Adipocyte (in vitro differentiated cells): ENCODE measurements at regions not wholly inside any gene's neighbourhood (a gene's known extent, or its start where the extent isn't known, plus 50 kb on each side); places are given as distances from the start of the nearest gene placed in this dataset.

Source experiments
- DNase-seq: peaks from one replicate; pipeline ENCODE4 v3.0.0-alpha.2; 2015; ENCODE audit warnings: low read depth
- H3K27me3 ChIP-seq: replicated peaks from 2 replicates; pipeline ENCODE4 v1.7.0; 2013; ENCODE audit warnings: mild to moderate bottlenecking, low read length, moderate library complexity; ENCODE audit not compliant: control insufficient read depth, insufficient read depth
- H3K36me3 ChIP-seq: 2 replicates; pipeline ENCODE4 v1.7.0; 2013; ENCODE audit warnings: low read length, mild to moderate bottlenecking, moderate library complexity; ENCODE audit not compliant: control insufficient read depth, insufficient read depth, severe bottlenecking
- H3K4me1 ChIP-seq: 2 replicates; pipeline ENCODE4 v1.7.0; 2013; ENCODE audit warnings: mild to moderate bottlenecking, low read length, moderate library complexity; ENCODE audit not compliant: control insufficient read depth, insufficient read depth
- H3K4me3 ChIP-seq: 2 replicates; pipeline ENCODE4 v1.7.0; 2013; ENCODE audit warnings: mild to moderate bottlenecking, low read length, moderate library complexity
- H3K9ac ChIP-seq: 2 replicates; pipeline ENCODE4 v1.7.0; 2013; ENCODE audit warnings: mild to moderate bottlenecking, low read length, moderate library complexity
- H3K9me3 ChIP-seq: 2 replicates; pipeline ENCODE4 v1.7.0; 2013; ENCODE audit warnings: mild to moderate bottlenecking, low read length, moderate library complexity; ENCODE audit not compliant: control insufficient read depth

DNA sequence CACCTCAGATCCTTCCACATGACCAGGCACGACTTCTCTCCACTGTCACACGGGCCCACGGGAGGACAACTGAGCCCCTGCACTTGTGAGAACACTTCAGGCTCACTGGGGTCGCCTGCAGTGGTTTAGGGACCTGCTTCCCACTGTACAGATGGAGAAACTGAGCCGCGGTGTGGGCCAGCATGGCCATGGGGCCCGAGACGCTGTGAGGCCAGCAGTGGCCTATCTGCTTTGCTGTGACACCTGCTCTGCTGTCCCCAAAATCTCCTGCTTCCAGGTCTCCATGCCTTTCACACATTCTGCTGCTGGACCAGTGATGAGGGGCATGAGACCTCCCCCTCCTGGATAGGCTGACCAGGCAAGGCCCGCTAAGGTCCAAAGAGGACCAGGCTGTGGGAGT lies 75.8 kb upstream of the PAX2 start:
- DNase-seq, result no peak
- Histone ChIP-seq H3K4me3 (no peak overlapping the region), H3K9ac (no peak overlapping the region), H3K4me1 (no peaks in the 10 kb centered on the region), H3K9me3 (no peaks in the 10 kb centered on the region), H3K27me3 (peaks cover 73% of the 10 kb centered on the region), H3K36me3 (no peaks in the 10 kb centered on the region)

GRCh38 chr10:100670368-100670767 lies 75.0 kb upstream of the PAX2 start:
- H3K9ac ChIP-seq, result no peak overlapping the region
- no peak for DNase-seq
- no peaks in the 10 kb centered on the region for H3K9me3 ChIP-seq
- no peak overlapping the region for H3K4me3 ChIP-seq
- no peaks in the 10 kb centered on the region for H3K36me3 ChIP-seq
- peaks cover 71% of the 10 kb centered on the region for H3K27me3 ChIP-seq
- no peaks in the 10 kb centered on the region for H3K4me1 ChIP-seq

- Histone ChIP-seq H3K4me3 (no peak overlapping the region), H3K9ac (no peak overlapping the region), H3K4me1 (no peaks in the 10 kb centered on the region), H3K9me3 (no peaks in the 10 kb centered on the region), H3K36me3 (no peaks in the 10 kb centered on the region), H3K27me3 (peaks cover 71% of the 10 kb centered on the region)
- peak; percentile 48 for DNase-seq
Measured at GRCh38 chr10:100670828-100671479, 74.4 kb upstream of the PAX2 start.

DNA sequence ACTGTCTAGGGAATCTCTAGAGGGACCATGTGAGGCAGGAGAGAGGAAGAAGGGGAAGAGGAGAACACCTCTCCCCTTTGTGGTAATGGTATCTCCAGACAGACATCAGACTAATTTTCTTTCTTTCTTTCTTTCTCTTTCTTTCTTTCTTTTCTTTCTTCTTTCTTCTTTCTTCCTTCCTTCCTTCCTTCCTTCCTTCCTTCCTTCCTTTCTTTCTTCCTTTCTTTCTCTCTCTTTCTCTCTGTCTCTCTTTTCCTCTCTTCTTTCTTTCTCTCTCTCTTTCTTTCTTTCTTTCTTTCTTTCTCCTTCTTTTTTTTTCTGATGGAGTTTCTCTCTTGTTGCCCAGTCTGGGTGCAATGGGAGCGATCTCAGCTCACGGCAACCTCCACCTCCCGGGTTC lies 73.2 kb upstream of the PAX2 start:
- Histone ChIP-seq H3K4me3 (no peak overlapping the region), H3K4me1 (no peaks in the 10 kb centered on the region), H3K36me3 (no peaks in the 10 kb centered on the region), H3K9ac (no peak overlapping the region), H3K27me3 (peaks cover 71% of the 10 kb centered on the region), H3K9me3 (no peaks in the 10 kb centered on the region)
- DNase-seq, result no peak

DNA sequence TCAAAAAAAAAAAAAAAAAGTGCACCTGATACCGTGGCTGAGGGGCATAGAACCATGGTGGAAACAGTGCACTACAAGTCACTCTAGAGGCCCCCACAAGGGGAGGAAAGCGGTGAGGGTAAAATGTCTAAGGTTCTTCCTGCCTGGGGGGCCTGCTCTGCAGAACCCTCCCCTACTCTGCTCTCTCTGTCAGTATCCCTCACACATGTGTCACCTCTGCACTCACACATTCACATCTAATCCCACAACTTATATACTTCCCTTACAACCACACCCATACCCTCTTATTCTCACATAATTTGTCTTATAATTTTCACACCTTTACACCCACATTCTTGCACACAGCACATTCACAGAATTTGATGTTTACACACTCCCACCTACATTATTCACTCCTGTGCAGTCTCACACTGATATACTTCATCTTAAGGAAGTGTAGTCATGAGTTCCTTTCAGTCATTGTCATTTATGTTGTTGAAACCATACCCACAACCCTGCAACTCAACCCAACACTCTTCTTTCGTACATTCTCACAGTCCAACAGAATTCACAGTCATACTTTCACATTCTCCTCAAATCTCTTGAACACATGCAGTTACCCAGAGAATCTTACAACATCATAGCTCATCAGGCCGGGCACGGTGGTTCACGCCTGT lies 68.0 kb upstream of the PAX2 start:
- Histone ChIP-seq H3K9ac (no peak overlapping the region), H3K27me3 (peaks cover 61% of the 10 kb centered on the region), H3K9me3 (no peaks in the 10 kb centered on the region), H3K36me3 (no peaks in the 10 kb centered on the region), H3K4me1 (no peaks in the 10 kb centered on the region), H3K4me3 (no peak overlapping the region)
- DNase-seq, result no peak

DNA sequence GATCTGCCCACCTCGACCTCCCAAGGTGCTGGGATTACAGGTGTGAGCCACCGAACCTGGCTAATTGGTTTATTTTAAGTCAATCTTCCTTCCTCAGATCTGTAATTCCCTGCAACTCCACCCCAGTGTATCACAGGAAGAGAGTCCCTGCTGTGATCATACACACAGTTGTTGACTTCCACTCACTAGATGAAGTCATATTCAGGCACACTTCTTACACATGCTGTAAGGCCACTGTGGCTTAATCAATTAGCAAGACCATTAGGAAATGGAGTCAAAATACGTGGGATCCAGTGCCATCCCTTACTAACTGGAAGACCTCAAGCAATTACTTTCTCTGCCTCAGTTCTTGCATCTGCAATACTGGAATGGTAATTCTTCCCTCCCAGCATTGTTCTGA lies 66.1 kb upstream of the PAX2 start:
- H3K4me1 ChIP-seq, result no peaks in the 10 kb centered on the region
- H3K4me3 ChIP-seq, result no peak overlapping the region

GRCh38 chr10:100683004-100683403 lies 62.4 kb upstream of the PAX2 start:
- Histone ChIP-seq H3K9me3 (no peaks in the 10 kb centered on the region), H3K27me3 (peaks cover 83% of the 10 kb centered on the region), H3K4me3 (no peak overlapping the region), H3K4me1 (no peaks in the 10 kb centered on the region), H3K36me3 (no peaks in the 10 kb centered on the region), H3K9ac (no peak overlapping the region)
- DNase-seq, result no peak

More for the DNA sequence above, 66.1 kb upstream of the PAX2 start:
- Histone ChIP-seq H3K9ac (no peak overlapping the region), H3K27me3 (peaks cover 57% of the 10 kb centered on the region), H3K36me3 (no peaks in the 10 kb centered on the region), H3K9me3 (no peaks in the 10 kb centered on the region)
- DNase-seq, result no peak

- Histone ChIP-seq H3K9ac (no peak overlapping the region), H3K4me3 (no peak overlapping the region), H3K27me3 (peaks cover 84% of the 10 kb centered on the region), H3K4me1 (no peaks in the 10 kb centered on the region), H3K9me3 (no peaks in the 10 kb centered on the region), H3K36me3 (no peaks in the 10 kb centered on the region)
- no peak for DNase-seq
Measured at GRCh38 chr10:100683545-100684300, 61.7 kb upstream of the PAX2 start.

DNA sequence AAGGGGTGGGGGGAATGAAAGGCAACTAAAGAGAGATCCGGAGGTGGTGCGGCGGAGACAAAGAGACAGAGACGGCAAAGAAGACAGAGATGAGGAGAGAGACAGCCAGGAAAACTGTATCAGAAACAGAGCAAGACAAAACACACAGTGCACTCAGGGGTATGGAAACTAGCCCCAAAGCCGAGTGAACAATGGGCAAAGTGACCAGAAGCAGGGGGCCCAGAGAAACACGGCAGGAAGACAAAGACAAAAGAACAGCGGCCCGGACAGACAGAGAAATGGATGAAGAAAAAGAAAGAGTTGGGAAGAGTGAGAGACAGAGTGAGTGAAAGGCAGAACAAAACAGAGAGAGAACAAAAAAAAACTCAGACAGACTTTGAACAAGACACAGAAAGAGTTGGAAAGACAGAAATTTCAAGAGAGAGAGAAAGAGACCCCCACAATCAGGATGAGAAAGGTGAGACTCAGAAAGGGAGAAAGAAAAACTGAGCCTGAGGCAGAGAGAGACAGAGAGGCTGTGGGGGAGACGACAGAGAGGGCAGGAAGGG lies 60.6 kb upstream of the PAX2 start:
- H3K9ac ChIP-seq, result no peak overlapping the region
- no peak for DNase-seq
- H3K4me3 ChIP-seq, result no peak overlapping the region
- no peaks in the 10 kb centered on the region for H3K36me3 ChIP-seq
- peaks cover 88% of the 10 kb centered on the region for H3K27me3 ChIP-seq
- H3K4me1 ChIP-seq, result no peaks in the 10 kb centered on the region
- no peaks in the 10 kb centered on the region for H3K9me3 ChIP-seq

DNA sequence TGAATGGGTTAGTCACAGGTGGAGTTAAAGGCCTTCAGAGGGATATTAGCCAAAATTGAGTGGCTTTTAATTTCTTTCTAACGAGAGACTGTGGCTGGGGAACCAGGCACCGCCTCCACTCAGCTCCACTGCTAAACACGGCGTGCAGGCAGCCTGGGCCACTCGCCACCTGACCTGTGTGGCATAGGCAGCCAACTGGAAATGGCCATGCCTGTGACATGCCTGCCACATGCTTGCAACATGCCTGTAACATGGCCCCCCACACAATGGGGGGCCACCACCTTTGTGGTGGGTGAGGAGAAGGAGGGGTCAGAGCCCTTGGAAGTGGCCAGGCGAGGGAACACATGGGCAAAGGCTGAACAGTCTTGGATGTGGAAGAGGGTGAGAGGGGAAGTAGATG lies 60.1 kb upstream of the PAX2 start:
- H3K4me3 ChIP-seq, result no peak overlapping the region
- no peak overlapping the region for H3K9ac ChIP-seq
- peaks cover 85% of the 10 kb centered on the region for H3K27me3 ChIP-seq
- no peak for DNase-seq
- H3K36me3 ChIP-seq, result no peaks in the 10 kb centered on the region
- H3K9me3 ChIP-seq, result no peaks in the 10 kb centered on the region
- H3K4me1 ChIP-seq, result no peaks in the 10 kb centered on the region
